H9 (cell line): ENCODE measurements at regions not wholly inside any gene's neighbourhood (a gene's known extent, or its start where the extent isn't known, plus 50 kb on each side); places are given as distances from the start of the nearest gene placed in this dataset.

Experiments
- DNase-seq: peaks from one replicate; pipeline ENCODE4 v3.0.0-alpha.2; 2017
- H2AFZ ChIP-seq: one replicate; pipeline ENCODE4 v1.6.1; 2013; ENCODE audit warnings: mild to moderate bottlenecking, low read length, control low read depth, moderate library complexity
- H2AK5ac ChIP-seq: 2 replicates; pipeline ENCODE4 v1.6.1; 2013; ENCODE audit warnings: low read length, control low read depth, mixed read lengths; ENCODE audit not compliant: insufficient read length
- H2BK120ac ChIP-seq: one replicate; pipeline ENCODE4 v1.6.1; 2013; ENCODE audit warnings: low read depth, mild to moderate bottlenecking, low read length, control low read depth, inconsistent platforms; ENCODE audit not compliant: poor library complexity, severe bottlenecking
- H2BK12ac ChIP-seq: 2 replicates; pipeline ENCODE4 v1.6.1; 2013; ENCODE audit warnings: low read length, control low read depth, mixed read lengths, low read depth; ENCODE audit not compliant: insufficient read length
- H2BK15ac ChIP-seq: 2 replicates; pipeline ENCODE4 v1.6.1; 2013; ENCODE audit warnings: low read depth, low read length, control low read depth
- H2BK20ac ChIP-seq: one replicate; pipeline ENCODE4 v1.6.1; 2013; ENCODE audit warnings: low read depth, mild to moderate bottlenecking, low read length, control low read depth, inconsistent platforms; ENCODE audit not compliant: poor library complexity, severe bottlenecking
- H2BK5ac ChIP-seq: 2 replicates; pipeline ENCODE4 v1.6.1; 2013; ENCODE audit warnings: low read length, control low read depth, mixed read lengths; ENCODE audit not compliant: insufficient read length
- H3K14ac ChIP-seq: 2 replicates; pipeline ENCODE4 v1.6.1; 2013; ENCODE audit warnings: low read length, control low read depth; ENCODE audit not compliant: insufficient read depth
- H3K18ac ChIP-seq: 2 replicates; pipeline ENCODE4 v1.6.1; 2013; ENCODE audit warnings: low read depth, mild to moderate bottlenecking, mixed read lengths, low read length, control low read depth; ENCODE audit not compliant: insufficient read length
- H3K23ac ChIP-seq: 2 replicates; pipeline ENCODE4 v1.6.1; 2013; ENCODE audit warnings: low read length, control low read depth, mixed read lengths, low read depth; ENCODE audit not compliant: insufficient read length
- H3K23me2 ChIP-seq: 2 replicates; pipeline ENCODE4 v1.6.1; 2013; ENCODE audit warnings: low read depth, mild to moderate bottlenecking, mixed read lengths, low read length, control low read depth; ENCODE audit not compliant: insufficient read length, poor library complexity, severe bottlenecking
- H3K27ac ChIP-seq: 2 replicates; pipeline ENCODE4 v1.5.1; 2013; ENCODE audit warnings: low read length, control low read depth, mixed read lengths, low read depth; ENCODE audit not compliant: insufficient read length
- H3K27me3 ChIP-seq: 2 replicates; pipeline ENCODE4 v1.6.1; 2013; ENCODE audit warnings: low read length, control low read depth, inconsistent platforms; ENCODE audit not compliant: insufficient read depth
- H3K4ac ChIP-seq: 2 replicates; pipeline ENCODE4 v1.6.1; 2013; ENCODE audit warnings: low read depth, mild to moderate bottlenecking, control low read depth, inconsistent platforms, low read length, moderate library complexity
- H3K4me1 ChIP-seq: 2 replicates; pipeline ENCODE4 v1.6.1; 2013; ENCODE audit warnings: low read length, control low read depth, inconsistent platforms; ENCODE audit not compliant: insufficient read depth
- H3K4me2 ChIP-seq: 2 replicates; pipeline ENCODE4 v1.6.1; 2013; ENCODE audit warnings: low read length, control low read depth, mixed read lengths; ENCODE audit not compliant: insufficient read length, insufficient read depth
- H3K56ac ChIP-seq: 2 replicates; pipeline ENCODE4 v1.6.1; 2013; ENCODE audit warnings: low read depth, mild to moderate bottlenecking, mixed read lengths, low read length, control low read depth; ENCODE audit not compliant: insufficient read length
- H3K79me1 ChIP-seq: 2 replicates; pipeline ENCODE4 v1.6.1; 2013; ENCODE audit warnings: low read depth, mild to moderate bottlenecking, moderate library complexity, low read length, control low read depth, inconsistent platforms; ENCODE audit not compliant: insufficient read depth, poor library complexity, severe bottlenecking
- H3K79me2 ChIP-seq: 2 replicates; pipeline ENCODE4 v1.6.1; 2013; ENCODE audit warnings: low read length, control low read depth, inconsistent platforms; ENCODE audit not compliant: insufficient read depth
- H3K9ac ChIP-seq: 2 replicates; pipeline ENCODE4 v1.6.1; 2013; ENCODE audit warnings: low read length, control low read depth, mixed read lengths; ENCODE audit not compliant: insufficient read length; ENCODE audit errors: extremely low read depth
- H3K9me3 ChIP-seq: one replicate; pipeline ENCODE4 v1.6.1; 2013; ENCODE audit warnings: low read depth, low read length, inconsistent platforms; ENCODE audit not compliant: control insufficient read depth
- H3T11ph ChIP-seq: one replicate; pipeline ENCODE4 v1.6.1; 2013; ENCODE audit warnings: mild to moderate bottlenecking, low read length, control low read depth, inconsistent platforms
- H4K20me1 ChIP-seq: one replicate; pipeline ENCODE4 v1.6.1; 2013; ENCODE audit not compliant: control insufficient read depth, insufficient read length, insufficient read depth
- H4K5ac ChIP-seq: 2 replicates; pipeline ENCODE4 v1.6.1; 2013; ENCODE audit warnings: low read depth, mild to moderate bottlenecking, mixed read lengths, low read length, control low read depth; ENCODE audit not compliant: insufficient read length
- H4K8ac ChIP-seq: replicated peaks from 2 replicates; pipeline ENCODE4 v1.6.1; 2013; ENCODE audit warnings: low read length, control low read depth, mixed read lengths, low read depth; ENCODE audit not compliant: insufficient read length
- H4K91ac ChIP-seq: 2 replicates; pipeline ENCODE4 v1.6.1; 2013; ENCODE audit warnings: low read depth, mild to moderate bottlenecking, moderate library complexity, mixed read lengths, low read length, control low read depth; ENCODE audit not compliant: insufficient read length
- H3K27ac Mint-ChIP-seq, 3 experiments: 2 replicates in 2 of 3; 3 replicates in 1 of 3; pipeline ENCODE4 v1.8.0; 2020 to 2021; ENCODE audit warnings: mixed read lengths in 3 of 3, mild to moderate bottlenecking in 1 of 3, moderate library complexity in 1 of 3
- H3K27me3 Mint-ChIP-seq: 2 replicates; pipeline ENCODE4 v1.8.0; 2021; ENCODE audit warnings: low read depth, mild to moderate bottlenecking, moderate library complexity, mixed read lengths
- H3K36me3 Mint-ChIP-seq, 3 experiments: 2 replicates in 2 of 3; 3 replicates in 1 of 3; pipeline ENCODE4 v1.8.0; 2020 to 2021; ENCODE audit warnings: low read depth in 3 of 3, mixed read lengths in 3 of 3; ENCODE audit not compliant: insufficient read depth in 1 of 3
- H3K4me1 Mint-ChIP-seq, 2 experiments: 2 replicates each; pipeline ENCODE4 v1.8.0; 2020; ENCODE audit warnings: mixed read lengths in 2 of 2
- H3K4me3 Mint-ChIP-seq, 2 experiments: 2 replicates in 1 of 2; 3 replicates in 1 of 2; pipeline ENCODE4 v1.8.0; 2020 to 2021; ENCODE audit warnings: mild to moderate bottlenecking in 2 of 2, mixed read lengths in 2 of 2, moderate library complexity in 1 of 2
- H3K9me3 Mint-ChIP-seq, 2 experiments: 2 replicates in 1 of 2; 3 replicates in 1 of 2; pipeline ENCODE4 v1.8.0; 2020; ENCODE audit warnings: mild to moderate bottlenecking in 2 of 2, mixed read lengths in 2 of 2, moderate library complexity in 1 of 2
- CTCF ChIP-seq: fragments of 200-600 bp; sonication (generic); conservative IDR thresholded peaks from 3 replicates; pipeline ENCODE4 v1.8.0; 2021; ENCODE audit warnings: antibody characterized with exemption, mild to moderate bottlenecking

GRCh38 chr4:163228648-163229047 is 62.0 kb upstream of the NAF1 start:
- H2BK120ac ChIP-seq: no peak overlapping the region

More at GRCh38 chr4:163228648-163229047, 62.0 kb upstream of the NAF1 start:
- H3K36me3 Mint-ChIP-seq: peaks cover 0 to 6% (median 5%) of the 10 kb centered on the region in 3 experiments; a peak in 4 of 7 replicates
- H3K4me1 ChIP-seq: no peaks in the 10 kb centered on the region
- H3K56ac ChIP-seq: no peak overlapping the region
- H3K4me3 Mint-ChIP-seq: no peak overlapping the region
- no peak overlapping the region for H3K18ac ChIP-seq
- H3K23me2 ChIP-seq: no peaks in the 10 kb centered on the region
- no peaks in the 10 kb centered on the region for H3K79me1 ChIP-seq
- no peak overlapping the region for H3K9ac ChIP-seq
- no peak overlapping the region for H2AFZ ChIP-seq
- H4K91ac ChIP-seq: no peak overlapping the region
- no peak overlapping the region for H2BK5ac ChIP-seq
- peaks cover 2% of the 10 kb centered on the region; the same call in 1 of the 2 replicates for H3K27me3 Mint-ChIP-seq
- H3K14ac ChIP-seq: no peak overlapping the region
- H4K5ac ChIP-seq: no peak overlapping the region
- no peak overlapping the region for H3T11ph ChIP-seq
- H3K27ac Mint-ChIP-seq: no peak overlapping the region
- no peaks in the 10 kb centered on the region for H3K79me2 ChIP-seq
- no peaks in the 10 kb centered on the region for H3K27me3 ChIP-seq
- TF ChIP-seq CTCF: no peak
- H2BK15ac ChIP-seq: no peak overlapping the region
- H3K4ac ChIP-seq: no peak overlapping the region
- H3K9me3 Mint-ChIP-seq: peaks cover 6% of the 10 kb centered on the region in 2 experiments; a peak in 3 of 5 replicates
- no peak overlapping the region for H2BK20ac ChIP-seq
- H3K27ac ChIP-seq: no peak overlapping the region
- H2AK5ac ChIP-seq: no peak overlapping the region
- H3K4me1 Mint-ChIP-seq: peaks cover 0 to 6% of the 10 kb centered on the region in 2 experiments; a peak in 1 of 4 replicates
- no peak for DNase-seq
- no peak overlapping the region for H3K23ac ChIP-seq
- H3K9me3 ChIP-seq: no peaks in the 10 kb centered on the region
- H4K20me1 ChIP-seq: no peaks in the 10 kb centered on the region
- no peak overlapping the region for H2BK12ac ChIP-seq
- H4K8ac ChIP-seq: no peak overlapping the region
- no peak overlapping the region for H3K4me2 ChIP-seq
